GM12892 (cell line): ENCODE measurements at regions not wholly inside any gene's neighbourhood (a gene's known extent, or its start where the extent isn't known, plus 50 kb on each side); places are given as distances from the start of the nearest gene placed in this dataset.
"Not testable (repeated sequence)": the region's sequence is repeated elsewhere in the genome, so short reads cannot be mapped to it uniquely, and the experiment has no call there.

Experiments used
- DNase-seq: peaks from one replicate; pipeline ENCODE4 v3.0.0; 2011; ENCODE audit not compliant: insufficient read length
- FAIRE-seq: peaks from 2 replicates; lab custom pipeline; 2011; peaks lifted over from hg19 to GRCh38; lab: Jason Lieb, UNC
- POLR2A ChIP-seq: IDR thresholded peaks from 2 replicates; pipeline ENCODE4 v1.6.1; 2011; ENCODE audit warnings: low read depth, low read length, control low read depth
- POLR2AphosphoS5 ChIP-seq: IDR thresholded peaks from 2 replicates; pipeline ENCODE4 v1.6.1; 2011; ENCODE audit warnings: low read depth, low read length, control low read depth
- TAF1 ChIP-seq: IDR thresholded peaks from 2 replicates; pipeline ENCODE4 v1.6.1; 2011; ENCODE audit warnings: low read depth, mild to moderate bottlenecking, control low read depth, low read length, borderline replicate concordance

GRCh38 chr6:18632670-18633410 lies 245.7 kb downstream of the RNF144B start:
- TF ChIP-seq TAF1, result no peak
- no peak for TF ChIP-seq POLR2A
- no peak for TF ChIP-seq POLR2AphosphoS5
- no peak for FAIRE-seq
- DNase-seq, result no peak

- FAIRE-seq (no peak), DNase-seq (no peak)
- no peak for TF ChIP-seq POLR2AphosphoS5
- no peak for TF ChIP-seq POLR2A
- TF ChIP-seq TAF1, result no peak
These were observed 247.8 kb downstream of the RNF144B start for GRCh38 chr6:18634912-18635311.

- FAIRE-seq (no peak), DNase-seq (no peak)
- TF ChIP-seq POLR2AphosphoS5, result no peak
- TF ChIP-seq POLR2A, result no peak
- no peak for TF ChIP-seq TAF1
These were observed 253.0 kb downstream of the RNF144B start for GRCh38 chr6:18640134-18640533.

GRCh38 chr6:18640754-18641153 lies 253.6 kb downstream of the RNF144B start:
- no peak for TF ChIP-seq POLR2AphosphoS5
- no peak for TF ChIP-seq POLR2A
- no peak for TF ChIP-seq TAF1
- FAIRE-seq (no peak), DNase-seq (no peak)

- DNase-seq, result no peak
- TF ChIP-seq POLR2A (no peak), TAF1 (no peak), POLR2AphosphoS5 (no peak)
- no peak for FAIRE-seq
These were observed 267.7 kb downstream of the RNF144B start for GRCh38 chr6:18654821-18655220.

GRCh38 chr6:18656506-18656905 lies 269.4 kb downstream of the RNF144B start:
- TF ChIP-seq POLR2A, result no peak
- FAIRE-seq (no peak), DNase-seq (no peak)

GRCh38 chr6:18659994-18660393 lies 272.8 kb downstream of the RNF144B start:
- FAIRE-seq, DNase-seq: not testable (repeated sequence)

GRCh38 chr6:18663011-18663410 lies 275.9 kb downstream of the RNF144B start:
- DNase-seq, result no peak
- no peak for FAIRE-seq
- TF ChIP-seq TAF1 (no peak), POLR2A (no peak), POLR2AphosphoS5 (no peak)

- no peak for FAIRE-seq
- TF ChIP-seq POLR2A (no peak), POLR2AphosphoS5 (no peak), TAF1 (no peak)
- DNase-seq, result no peak
These were observed 277.3 kb downstream of the RNF144B start for GRCh38 chr6:18664401-18664800.

- no peak for TF ChIP-seq TAF1
- no peak for TF ChIP-seq POLR2A
- no peak for TF ChIP-seq POLR2AphosphoS5
- DNase-seq, result no peak
- FAIRE-seq, result no peak
These were observed 280.5 kb downstream of the RNF144B start for GRCh38 chr6:18667612-18668011.

- DNase-seq (no peak), FAIRE-seq (no peak)
- TF ChIP-seq TAF1, result no peak
- no peak for TF ChIP-seq POLR2A
These were observed 281.8 kb downstream of the RNF144B start for GRCh38 chr6:18668994-18669393.

- DNase-seq (no peak), FAIRE-seq (no peak)
- no peak for TF ChIP-seq TAF1
- no peak for TF ChIP-seq POLR2A
- TF ChIP-seq POLR2AphosphoS5, result no peak
These were observed 285.7 kb downstream of the RNF144B start for GRCh38 chr6:18672852-18673251.

GRCh38 chr6:18674346-18674745 lies 287.2 kb downstream of the RNF144B start:
- no peak for TF ChIP-seq POLR2A
- no peak for TF ChIP-seq POLR2AphosphoS5
- TF ChIP-seq TAF1, result no peak
- DNase-seq (no peak), FAIRE-seq (no peak)
